HCT116 (cell line): ENCODE measurements at regions not wholly inside any gene's neighbourhood (a gene's known extent, or its start where the extent isn't known, plus 50 kb on each side); places are given as distances from the start of the nearest gene placed in this dataset.

Experiments used
- ATAC-seq: fragments of 200-7000 bp; cut with Tn5 transposase; 2 replicates; pipeline ENCODE4 v1.9.1; 2020; ENCODE audit warnings: mild to moderate bottlenecking, moderate library complexity
- BruUV-seq: library from RNA; stranded (reverse); fragments of 400-500 nt; replicated peaks from 2 replicates; lab custom pipeline; 2021; lab: Mats Ljungman, UMichigan
- CTCF ChIA-PET: fragments of 300-600 bp; sonication (Branson Sonifier 250); formaldehyde crosslinking; loops from one replicate; lab custom pipeline; 2021; ENCODE audit warnings: antibody characterized with exemption; lab: Charles Lee
- POLR2A ChIA-PET: fragments of 300-600, 350-600 bp; sonication (Branson Sonifier 250); formaldehyde crosslinking; loops from one replicate; lab custom pipeline; 2021; ENCODE audit warnings: antibody characterized with exemption; lab: Charles Lee
- RAD21 ChIA-PET, 2 experiments: fragments of 300-600 bp; sonication (Branson Sonifier 250); formaldehyde crosslinking; loops; one replicate each; lab custom pipeline; 2023; ENCODE audit warnings: low total read pairs in 2 of 2; ENCODE audit not compliant: uncharacterized antibody in 2 of 2, unreplicated experiment in 2 of 2, low non-redundant PET in 1 of 2; lab: Charles Lee
- DNase-seq: peaks from one replicate; pipeline ENCODE4 v3.0.0-alpha.2; 2010; ENCODE audit warnings: low read depth, low spot score
- H2AFZ ChIP-seq: fragments of 200-600 bp; shearing (Covaris generic), sonication (generic); 2 replicates; pipeline ENCODE4 v1.6.1; 2017; ENCODE audit warnings: low read depth, mixed run types, mixed read lengths, antibody characterized with exemption, low read length; ENCODE audit not compliant: poor library complexity, severe bottlenecking
- H3K27ac ChIP-seq: 2 replicates; pipeline ENCODE4 v1.5.1; 2012; ENCODE audit warnings: low read depth, low read length
- H3K27me3 ChIP-seq: fragments of 200-600 bp; sonication (generic); 2 replicates; pipeline ENCODE4 v1.6.1; 2016; ENCODE audit warnings: mixed run types, low read length, mixed read lengths; ENCODE audit not compliant: insufficient read depth
- H3K36me3 ChIP-seq, 2 experiments: fragments of 200-500 bp in 1 of 2; fragments of 200-600 bp in 1 of 2; sonication (Bioruptor generic) in 1 of 2; sonication (generic) in 1 of 2; 2 replicates each; pipeline versions ENCODE4 v1.5.1 to v1.6.1; 2014 to 2016; ENCODE audit warnings: low read length in 2 of 2, inconsistent platforms in 1 of 2, mixed read lengths in 1 of 2, mixed run types in 1 of 2; ENCODE audit not compliant: insufficient read depth in 2 of 2, control insufficient read depth in 1 of 2
- H3K4me1 ChIP-seq, 2 experiments: fragments of 200-600 bp in 1 of 2; sonication (generic) in 1 of 2; 2 replicates each; pipeline versions ENCODE4 v1.5.1 to v1.6.1; 2012 to 2017; ENCODE audit warnings: low read length in 2 of 2, inconsistent platforms in 1 of 2, mild to moderate bottlenecking in 1 of 2, mixed read lengths in 1 of 2, mixed run types in 1 of 2, moderate library complexity in 1 of 2; ENCODE audit not compliant: insufficient read depth in 2 of 2, control insufficient read depth in 1 of 2
- H3K4me2 ChIP-seq: fragments of 200-600 bp; sonication (generic); 2 replicates; pipeline ENCODE4 v1.6.1; 2017; ENCODE audit warnings: mixed run types, low read length, mixed read lengths
- H3K4me3 ChIP-seq, 2 experiments: fragments of 200-600 bp in 1 of 2; sonication (generic) in 1 of 2; replicated peaks in 1 of 2; 2 replicates each; pipeline ENCODE4 v1.5.1; 2011 to 2016; ENCODE audit warnings: low read length in 2 of 2, control low read depth in 1 of 2, low read depth in 1 of 2, mild to moderate bottlenecking in 1 of 2, mixed read lengths in 1 of 2, mixed run types in 1 of 2
- H3K79me2 ChIP-seq: fragments of 200-600 bp; sonication (generic); 2 replicates; pipeline ENCODE4 v1.6.1; 2017; ENCODE audit warnings: mild to moderate bottlenecking, mixed run types, low read length, moderate library complexity, mixed read lengths; ENCODE audit not compliant: insufficient read depth
- H3K9ac ChIP-seq: fragments of 200-600 bp; sonication (generic); 2 replicates; pipeline ENCODE4 v1.6.1; 2016; ENCODE audit warnings: low read length, mixed read lengths
- H3K9me2 ChIP-seq: fragments of 200-600 bp; sonication (generic), shearing (Covaris generic); 2 replicates; pipeline ENCODE4 v1.6.1; 2017; ENCODE audit warnings: mixed run types, mild to moderate bottlenecking, moderate library complexity; ENCODE audit not compliant: insufficient read depth
- H3K9me3 ChIP-seq, 2 experiments: fragments of 200-500 bp in 1 of 2; fragments of 200-600 bp in 1 of 2; sonication (Bioruptor generic) in 1 of 2; sonication (generic) in 1 of 2; 2 replicates each; pipeline ENCODE4 v1.6.1; 2014 to 2017; ENCODE audit warnings: low read length in 2 of 2, mixed read lengths in 2 of 2, inconsistent platforms in 1 of 2, low read depth in 1 of 2, mild to moderate bottlenecking in 1 of 2, mixed run types in 1 of 2, moderate library complexity in 1 of 2; ENCODE audit not compliant: control insufficient read depth in 1 of 2, insufficient read depth in 1 of 2
- H4K20me1 ChIP-seq: fragments of 200-600 bp; sonication (generic), shearing (Covaris generic); 2 replicates; pipeline ENCODE4 v1.6.1; 2017; ENCODE audit warnings: mixed run types, mild to moderate bottlenecking, moderate library complexity; ENCODE audit not compliant: insufficient read depth
- EGR1 ChIP-seq: IDR thresholded peaks from 2 replicates; pipeline ENCODE4 v1.6.1; 2012; ENCODE audit warnings: low read depth
- ELF1 ChIP-seq: IDR thresholded peaks from 2 replicates; pipeline ENCODE4 v1.6.1; 2012; ENCODE audit warnings: low read depth, borderline replicate concordance
- EZH2 ChIP-seq: fragments of 200-600 bp; sonication (generic); IDR thresholded peaks from 2 replicates; pipeline ENCODE4 v1.6.1; 2017; ENCODE audit warnings: antibody characterized with exemption, mixed run types
- FOSL1 ChIP-seq: IDR thresholded peaks from 2 replicates; pipeline ENCODE4 v1.6.1; 2012; ENCODE audit warnings: low read depth
- RAD21 ChIP-seq: IDR thresholded peaks from 2 replicates; pipeline ENCODE4 v1.6.1; 2012; ENCODE audit warnings: low read depth, mild to moderate bottlenecking
- SIN3A ChIP-seq: IDR thresholded peaks from 2 replicates; pipeline ENCODE4 v1.6.1; 2012; ENCODE audit warnings: low read depth
- ZNF274 ChIP-seq: fragments of 200-500 bp; sonication (Bioruptor generic); IDR thresholded peaks from 2 replicates; pipeline ENCODE4 v1.6.1; 2014; ENCODE audit warnings: mild to moderate bottlenecking, low read depth, low read length, inconsistent platforms
- intact Hi-C: fragments of 100-400 bp; cut with micrococcal nuclease; formaldehyde crosslinking; loops from 2 replicates; pipeline ENCODE4 v1.10.0; 2022
- TF ChIP-seq, protein P1 (sequence below): IDR thresholded peaks from 2 replicates; pipeline ENCODE4 v1.6.1; 2011; ENCODE audit warnings: mild to moderate bottlenecking, low read length, moderate library complexity; ENCODE audit not compliant: insufficient replicate concordance; ENCODE audit errors: extremely low read depth
- TF ChIP-seq, protein P2 (sequence below): IDR thresholded peaks from 2 replicates; pipeline ENCODE4 v1.6.1; 2012
- TF ChIP-seq, protein P3 (sequence below): IDR thresholded peaks from 2 replicates; pipeline ENCODE4 v1.6.1; 2012

DNA sequence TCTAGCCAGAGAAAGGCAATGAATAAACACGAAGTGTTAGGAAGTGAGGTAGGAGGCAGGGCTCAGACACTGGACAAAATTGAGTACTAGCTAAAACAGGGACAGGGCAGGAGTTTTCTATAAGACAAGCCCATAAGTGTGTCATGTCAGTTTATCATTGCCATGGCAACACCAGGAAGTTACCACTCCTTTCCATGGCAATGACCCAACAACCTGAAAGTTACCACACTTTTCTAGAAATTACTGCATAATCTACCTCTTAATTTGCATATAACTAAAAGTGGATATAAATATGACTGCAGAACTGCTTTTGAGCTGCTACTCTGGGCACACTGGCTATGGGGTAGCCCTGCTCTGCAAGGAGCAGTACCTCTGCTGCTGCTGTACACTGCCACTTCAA lies 442.5 kb upstream of the COX7C start:
- no peak for DNase-seq
- Histone ChIP-seq H3K9me2 (no peaks in the 10 kb centered on the region), H3K4me1 (no peaks in the 10 kb centered on the region), H3K9me3 (no peaks in the 10 kb centered on the region), H3K4me3 (no peak overlapping the region), H3K79me2 (no peaks in the 10 kb centered on the region), H2AFZ (no peak overlapping the region), H4K20me1 (no peaks in the 10 kb centered on the region), H3K4me2 (no peak overlapping the region), H3K36me3 (no peaks in the 10 kb centered on the region), H3K9ac (no peak overlapping the region), H3K27me3 (no peaks in the 10 kb centered on the region), H3K27ac (no peak overlapping the region)
- RAD21 ChIA-PET, result no interaction called here
- POLR2A ChIA-PET, result no interaction called here
- TF ChIP-seq, protein P1, sequence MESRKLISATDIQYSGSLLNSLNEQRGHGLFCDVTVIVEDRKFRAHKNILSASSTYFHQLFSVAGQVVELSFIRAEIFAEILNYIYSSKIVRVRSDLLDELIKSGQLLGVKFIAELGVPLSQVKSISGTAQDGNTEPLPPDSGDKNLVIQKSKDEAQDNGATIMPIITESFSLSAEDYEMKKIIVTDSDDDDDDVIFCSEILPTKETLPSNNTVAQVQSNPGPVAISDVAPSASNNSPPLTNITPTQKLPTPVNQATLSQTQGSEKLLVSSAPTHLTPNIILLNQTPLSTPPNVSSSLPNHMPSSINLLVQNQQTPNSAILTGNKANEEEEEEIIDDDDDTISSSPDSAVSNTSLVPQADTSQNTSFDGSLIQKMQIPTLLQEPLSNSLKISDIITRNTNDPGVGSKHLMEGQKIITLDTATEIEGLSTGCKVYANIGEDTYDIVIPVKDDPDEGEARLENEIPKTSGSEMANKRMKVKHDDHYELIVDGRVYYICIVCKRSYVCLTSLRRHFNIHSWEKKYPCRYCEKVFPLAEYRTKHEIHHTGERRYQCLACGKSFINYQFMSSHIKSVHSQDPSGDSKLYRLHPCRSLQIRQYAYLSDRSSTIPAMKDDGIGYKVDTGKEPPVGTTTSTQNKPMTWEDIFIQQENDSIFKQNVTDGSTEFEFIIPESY, result no peak
- TF ChIP-seq EZH2 (no peak), EGR1 (no peak), RAD21 (no peak), FOSL1 (no peak), ELF1 (no peak), SIN3A (no peak), ZNF274 (no peak)
- TF ChIP-seq, protein P2, sequence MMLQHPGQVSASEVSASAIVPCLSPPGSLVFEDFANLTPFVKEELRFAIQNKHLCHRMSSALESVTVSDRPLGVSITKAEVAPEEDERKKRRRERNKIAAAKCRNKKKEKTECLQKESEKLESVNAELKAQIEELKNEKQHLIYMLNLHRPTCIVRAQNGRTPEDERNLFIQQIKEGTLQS, result no peak
- TF ChIP-seq, protein P3, sequence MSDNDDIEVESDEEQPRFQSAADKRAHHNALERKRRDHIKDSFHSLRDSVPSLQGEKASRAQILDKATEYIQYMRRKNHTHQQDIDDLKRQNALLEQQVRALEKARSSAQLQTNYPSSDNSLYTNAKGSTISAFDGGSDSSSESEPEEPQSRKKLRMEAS, result no peak
- no peak for ATAC-seq
- no TSS peak for BruUV-seq
- CTCF ChIA-PET, result no interaction called here
- intact Hi-C loops, result loop anchor here (5.0 kb wide), 1 partner anchor 738 kb away; no protein-coding TSS in a partner anchor
